Breast epithelium (tissue), 4 donors: ENCODE measurements at regions not wholly inside any gene's neighbourhood (a gene's known extent, or its start where the extent isn't known, plus 50 kb on each side); places are given as distances from the start of the nearest gene placed in this dataset.
"Not testable (repeated sequence)": the region's sequence is repeated elsewhere in the genome, so short reads cannot be mapped to it uniquely, and the experiment has no call there.

Source experiments
- DNase-seq, 2 donors: peaks; one replicate each; pipeline ENCODE4 v3.0.0-alpha.2; 2019; ENCODE audit warnings: low spot score in 2 of 2
- H3K27ac ChIP-seq, 2 donors: fragments of 200-600 bp; sonication (generic) in 1 of 2; one replicate each; pipeline ENCODE4 v1.5.1; 2016 to 2019; ENCODE audit warnings: mild to moderate bottlenecking in 1 of 2
- H3K27me3 ChIP-seq, 2 donors: fragments of 200-600 bp; sonication (generic) in 1 of 2; one replicate each; pipeline versions ENCODE4 v1.5.1 to v1.6.0; 2017 to 2019; ENCODE audit warnings: control low read depth in 1 of 2, mild to moderate bottlenecking in 1 of 2
- H3K36me3 ChIP-seq: fragments of 200-600 bp; one replicate; pipeline ENCODE4 v1.5.1; 2019
- H3K4me1 ChIP-seq, 2 donors: fragments of 200-600 bp; sonication (generic); one replicate each; pipeline ENCODE4 v1.5.1; 2016 to 2019; ENCODE audit warnings: control low read depth in 1 of 2
- H3K4me3 ChIP-seq, 3 donors: fragments of 200-600 bp; sonication (generic); 1 replicate in 2 of 3; 2 replicates in 1 of 3; pipeline ENCODE4 v1.5.1; 2016 to 2019; ENCODE audit warnings: mild to moderate bottlenecking in 3 of 3, moderate library complexity in 2 of 3
- H3K9me3 ChIP-seq, 2 donors: fragments of 200-600 bp; sonication (generic) in 1 of 2; one replicate each; pipeline ENCODE4 v1.5.1; 2016 to 2019; ENCODE audit warnings: control low read depth in 1 of 2
- POLR2A ChIP-seq: fragments of 450-650 bp; IDR thresholded peaks from one replicate; pipeline ENCODE4 v1.6.1; 2016; ENCODE audit warnings: antibody characterized with exemption, mild to moderate bottlenecking, moderate library complexity
- POLR2AphosphoS5 ChIP-seq, 3 donors: sonication (generic); formaldehyde crosslinking; IDR thresholded peaks; one replicate each; pipeline ENCODE4 v1.6.1; 2017; ENCODE audit warnings: antibody characterized with exemption in 3 of 3
- intact Hi-C: fragments of 100-400 bp; cut with DNase I; formaldehyde crosslinking; loops from one replicate; pipeline ENCODE4 v1.15.1; 2023; ENCODE audit warnings: low total_unique reads
- TF ChIP-seq, protein P1 (sequence below), 3 donors: fragments of 450-650 bp; IDR thresholded peaks; one replicate each; pipeline ENCODE4 v1.5.1; 2016 to 2017; ENCODE audit warnings: antibody characterized with exemption in 3 of 3, mild to moderate bottlenecking in 3 of 3, moderate library complexity in 3 of 3

- no peak for DNase-seq
- H3K4me3 ChIP-seq = no peak overlapping the region
- H3K9me3 ChIP-seq = no peaks in the 10 kb centered on the region
- TF ChIP-seq, protein P1, sequence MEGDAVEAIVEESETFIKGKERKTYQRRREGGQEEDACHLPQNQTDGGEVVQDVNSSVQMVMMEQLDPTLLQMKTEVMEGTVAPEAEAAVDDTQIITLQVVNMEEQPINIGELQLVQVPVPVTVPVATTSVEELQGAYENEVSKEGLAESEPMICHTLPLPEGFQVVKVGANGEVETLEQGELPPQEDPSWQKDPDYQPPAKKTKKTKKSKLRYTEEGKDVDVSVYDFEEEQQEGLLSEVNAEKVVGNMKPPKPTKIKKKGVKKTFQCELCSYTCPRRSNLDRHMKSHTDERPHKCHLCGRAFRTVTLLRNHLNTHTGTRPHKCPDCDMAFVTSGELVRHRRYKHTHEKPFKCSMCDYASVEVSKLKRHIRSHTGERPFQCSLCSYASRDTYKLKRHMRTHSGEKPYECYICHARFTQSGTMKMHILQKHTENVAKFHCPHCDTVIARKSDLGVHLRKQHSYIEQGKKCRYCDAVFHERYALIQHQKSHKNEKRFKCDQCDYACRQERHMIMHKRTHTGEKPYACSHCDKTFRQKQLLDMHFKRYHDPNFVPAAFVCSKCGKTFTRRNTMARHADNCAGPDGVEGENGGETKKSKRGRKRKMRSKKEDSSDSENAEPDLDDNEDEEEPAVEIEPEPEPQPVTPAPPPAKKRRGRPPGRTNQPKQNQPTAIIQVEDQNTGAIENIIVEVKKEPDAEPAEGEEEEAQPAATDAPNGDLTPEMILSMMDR (IDR thresholded peaks at IDR 0.05) = no peak
- no peak for TF ChIP-seq POLR2A
- no peaks in the 10 kb centered on the region for H3K36me3 ChIP-seq
- no peaks in the 10 kb centered on the region for H3K27me3 ChIP-seq
- H3K4me1 ChIP-seq = no peaks in the 10 kb centered on the region
- no peak overlapping the region for H3K27ac ChIP-seq
- intact Hi-C loops = no loop called here
Measured at GRCh38 chr13:83117046-83117445, 765.2 kb downstream of the SLITRK1 start.

- H3K9me3 ChIP-seq, H3K27ac ChIP-seq, intact Hi-C loops, H3K4me1 ChIP-seq, H3K36me3 ChIP-seq, DNase-seq, H3K4me3 ChIP-seq, H3K27me3 ChIP-seq: not testable (repeated sequence)
Measured at GRCh38 chr13:83101574-83102247, 780.6 kb downstream of the SLITRK1 start.

GRCh38 chr13:83100237-83100636, 782.0 kb downstream of the SLITRK1 start:
- Histone ChIP-seq H3K9me3 (no peaks in the 10 kb centered on the region), H3K27me3 (no peaks in the 10 kb centered on the region), H3K36me3 (no peaks in the 10 kb centered on the region), H3K27ac (no peak overlapping the region), H3K4me3 (no peak overlapping the region), H3K4me1 (no peaks in the 10 kb centered on the region)
- DNase-seq = no peak
- TF ChIP-seq, protein P1 (IDR thresholded peaks at IDR 0.05) = no peak
- TF ChIP-seq POLR2A = no peak
- no peak for TF ChIP-seq POLR2AphosphoS5 (IDR thresholded peaks at IDR 0.05)
- intact Hi-C loops = no loop called here

DNA sequence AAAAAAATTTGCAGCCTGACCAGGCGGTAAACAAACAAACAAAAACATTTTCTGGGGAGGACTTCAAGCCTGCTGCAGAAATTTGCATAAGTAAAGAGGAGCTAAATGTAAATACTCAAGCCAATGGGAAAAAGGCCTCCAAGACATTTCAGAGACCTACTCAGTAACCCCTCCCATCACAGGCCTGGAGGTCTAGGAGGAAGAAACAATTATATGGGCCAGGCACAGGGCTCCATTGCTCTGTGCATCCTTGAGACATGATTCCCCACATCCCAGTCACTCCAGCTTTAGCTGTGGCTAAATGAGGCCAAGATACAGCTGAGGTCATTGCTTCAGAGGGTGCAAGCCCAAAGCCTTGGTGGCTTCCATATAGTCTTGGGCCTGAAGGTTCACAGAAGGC, 793.4 kb downstream of the SLITRK1 start:
- no peaks in the 10 kb centered on the region for H3K36me3 ChIP-seq
- peaks cover 0 to 8% of the 10 kb centered on the region in 2 donors for H3K9me3 ChIP-seq
- no peak for DNase-seq
- TF ChIP-seq, protein P1 (IDR thresholded peaks at IDR 0.05) = no peak
- no peak overlapping the region for H3K27ac ChIP-seq
- no peaks in the 10 kb centered on the region for H3K27me3 ChIP-seq
- intact Hi-C loops = no loop called here
- no peaks in the 10 kb centered on the region for H3K4me1 ChIP-seq
- no peak overlapping the region for H3K4me3 ChIP-seq

GRCh38 chr13:83086948-83087347, 795.3 kb downstream of the SLITRK1 start:
- H3K4me1 ChIP-seq = no peaks in the 10 kb centered on the region
- no peak overlapping the region for H3K4me3 ChIP-seq
- TF ChIP-seq, protein P1 (IDR thresholded peaks at IDR 0.05) = no peak
- TF ChIP-seq POLR2AphosphoS5 (IDR thresholded peaks at IDR 0.05) (no peak), POLR2A (no peak)
- no peaks in the 10 kb centered on the region for H3K36me3 ChIP-seq
- H3K27ac ChIP-seq = no peak overlapping the region
- DNase-seq = no peak
- intact Hi-C loops = no loop called here
- H3K27me3 ChIP-seq = no peaks in the 10 kb centered on the region
- H3K9me3 ChIP-seq = peaks cover 0 to 8% of the 10 kb centered on the region in 2 donors

DNA sequence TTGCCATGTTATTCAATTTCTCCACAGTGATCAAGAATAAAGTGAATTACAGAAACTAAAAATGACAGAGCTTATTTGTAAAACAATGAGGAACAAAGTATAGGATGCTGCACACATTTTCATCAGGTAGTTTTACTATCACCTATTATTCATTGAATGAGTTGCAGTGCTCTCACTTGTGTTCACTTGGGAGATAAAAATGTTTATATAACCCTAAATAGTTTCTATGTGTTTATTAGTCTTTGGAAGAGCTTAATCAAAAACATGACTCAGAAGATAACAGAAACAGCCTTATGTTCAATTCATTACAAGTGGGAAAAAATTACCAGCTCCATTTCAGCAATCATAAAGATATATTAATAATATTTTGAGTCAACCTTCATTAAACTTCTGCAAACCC, 796.2 kb downstream of the SLITRK1 start:
- no peaks in the 10 kb centered on the region for H3K27me3 ChIP-seq
- no peaks in the 10 kb centered on the region for H3K36me3 ChIP-seq
- H3K4me3 ChIP-seq = no peak overlapping the region
- TF ChIP-seq POLR2AphosphoS5 (IDR thresholded peaks at IDR 0.05) = no peak
- TF ChIP-seq POLR2A = no peak
- TF ChIP-seq, protein P1 (IDR thresholded peaks at IDR 0.05) = no peak
- no peaks in the 10 kb centered on the region for H3K4me1 ChIP-seq
- DNase-seq = no peak
- H3K27ac ChIP-seq = no peak overlapping the region
- intact Hi-C loops = no loop called here
- peaks cover 0 to 8% of the 10 kb centered on the region in 2 donors for H3K9me3 ChIP-seq
